ENCODE measurements at regions not wholly inside any gene's neighbourhood (a gene's known extent, or its start where the extent isn't known, plus 50 kb on each side); places are given as distances from the start of the nearest gene placed in this dataset.

GRCh38 chr7:81187753-81188152 lies 268.9 kb upstream of the SEMA3C start:
- no TSS peak for BruUV-seq (replicated peaks)
- Mint-ChIP-seq H3K4me1 (ENCODE audit: low read depth, unreplicated experiment) (no peaks in the 10 kb centered on the region), H3K36me3 (ENCODE audit: insufficient read depth, unreplicated experiment) (no peaks in the 10 kb centered on the region), H3K27me3 (ENCODE audit: insufficient read depth, unreplicated experiment) (no peaks in the 10 kb centered on the region), H3K9me3 (ENCODE audit: unreplicated experiment) (no peaks in the 10 kb centered on the region), H3K27ac (ENCODE audit: unreplicated experiment) (no peak overlapping the region), H3K4me3 (ENCODE audit: unreplicated experiment) (no peak overlapping the region)
- no peak for TF ChIP-seq CTCF (IDR thresholded peaks at IDR 0.05; ENCODE audit: insufficient read depth in 1 of 2, low read depth in 1 of 2, low read length in 1 of 2, severe bottlenecking in 1 of 2, unreplicated experiment in 1 of 2)
- H3K4me1 ChIP-seq: no peaks in the 10 kb centered on the region
- intact Hi-C loops (cut with micrococcal nuclease; ENCODE audit: unreplicated experiment): no loop called here
- CTCF ChIA-PET: no interaction called here
- no peaks in the 10 kb centered on the region for H3K9me3 ChIP-seq
- H3K36me3 ChIP-seq (ENCODE audit: control insufficient read depth, insufficient read depth, low read length): no peaks in the 10 kb centered on the region
- no peaks in the 10 kb centered on the region for H3K27me3 ChIP-seq (replicated peaks; ENCODE audit: control insufficient read depth, insufficient read depth, low read length)
- DNase-seq: no peak
- H3K4me3 ChIP-seq (ENCODE audit: low read depth, low read length): no peak overlapping the region
- POLR2A ChIA-PET: no interaction called here

- H3K27me3 ChIP-seq (replicated peaks; ENCODE audit: control insufficient read depth, insufficient read depth, low read length): no peaks in the 10 kb centered on the region
- no TSS peak for BruUV-seq (replicated peaks)
- Mint-ChIP-seq H3K4me3 (ENCODE audit: unreplicated experiment) (no peak overlapping the region), H3K9me3 (ENCODE audit: unreplicated experiment) (no peaks in the 10 kb centered on the region), H3K36me3 (ENCODE audit: insufficient read depth, unreplicated experiment) (no peaks in the 10 kb centered on the region), H3K27ac (ENCODE audit: unreplicated experiment) (no peak overlapping the region), H3K4me1 (ENCODE audit: low read depth, unreplicated experiment) (no peaks in the 10 kb centered on the region), H3K27me3 (ENCODE audit: insufficient read depth, unreplicated experiment) (no peaks in the 10 kb centered on the region)
- POLR2A ChIA-PET: no interaction called here
- no peak for DNase-seq
- no peak for TF ChIP-seq CTCF (IDR thresholded peaks at IDR 0.05; ENCODE audit: insufficient read depth in 1 of 2, low read depth in 1 of 2, low read length in 1 of 2, severe bottlenecking in 1 of 2, unreplicated experiment in 1 of 2)
- no peaks in the 10 kb centered on the region for H3K4me1 ChIP-seq
- intact Hi-C loops (cut with micrococcal nuclease; ENCODE audit: unreplicated experiment): no loop called here
- H3K36me3 ChIP-seq (ENCODE audit: control insufficient read depth, insufficient read depth, low read length): no peaks in the 10 kb centered on the region
- no peaks in the 10 kb centered on the region for H3K9me3 ChIP-seq
- CTCF ChIA-PET: no interaction called here
- no peak overlapping the region for H3K4me3 ChIP-seq (ENCODE audit: low read depth, low read length)
Measured at GRCh38 chr7:81186691-81187090, 267.8 kb upstream of the SEMA3C start.

GRCh38 chr7:81185072-81185471 lies 266.2 kb upstream of the SEMA3C start:
- BruUV-seq (replicated peaks): no TSS peak
- no peak overlapping the region for H3K4me3 Mint-ChIP-seq (ENCODE audit: unreplicated experiment)
- H3K9me3 ChIP-seq: peaks cover 5% of the 10 kb centered on the region; the same call in 1 of the 2 replicates
- no peak overlapping the region for H3K27ac Mint-ChIP-seq (ENCODE audit: unreplicated experiment)
- no peaks in the 10 kb centered on the region for H3K4me1 ChIP-seq
- no peaks in the 10 kb centered on the region for H3K27me3 ChIP-seq (replicated peaks; ENCODE audit: control insufficient read depth, insufficient read depth, low read length)
- peaks cover 4% of the 10 kb centered on the region for H3K9me3 Mint-ChIP-seq (ENCODE audit: unreplicated experiment)
- no peak overlapping the region for H3K4me3 ChIP-seq (ENCODE audit: low read depth, low read length)
- no peaks in the 10 kb centered on the region for H3K4me1 Mint-ChIP-seq (ENCODE audit: low read depth, unreplicated experiment)
- no peaks in the 10 kb centered on the region for H3K27me3 Mint-ChIP-seq (ENCODE audit: insufficient read depth, unreplicated experiment)
- ChIA-PET CTCF (interaction anchor here (0.8 kb wide), 1 partner anchor 285 kb away, joined by 3 read pairs; no protein-coding TSS in a partner anchor), POLR2A (interaction anchor here (0.6 kb wide), 1 partner anchor 20 kb away, joined by 5 read pairs; no protein-coding TSS in a partner anchor)
- TF ChIP-seq CTCF (IDR thresholded peaks at IDR 0.05; ENCODE audit: insufficient read depth in 1 of 2, low read depth in 1 of 2, low read length in 1 of 2, severe bottlenecking in 1 of 2, unreplicated experiment in 1 of 2): no peak
- H3K36me3 ChIP-seq (ENCODE audit: control insufficient read depth, insufficient read depth, low read length): no peaks in the 10 kb centered on the region
- intact Hi-C loops (cut with micrococcal nuclease; ENCODE audit: unreplicated experiment): no loop called here
- no peaks in the 10 kb centered on the region for H3K36me3 Mint-ChIP-seq (ENCODE audit: insufficient read depth, unreplicated experiment)
- no peak for DNase-seq
